Activated T-cell treated with anti-CD3 and anti-CD28 coated beads, Interleukin-2, amount 50 U/mL, for 72 hours (primary cell): ENCODE measurements at regions not wholly inside any gene's neighbourhood (a gene's known extent, or its start where the extent isn't known, plus 50 kb on each side); places are given as distances from the start of the nearest gene placed in this dataset.
"Not testable (repeated sequence)": the region's sequence is repeated elsewhere in the genome, so short reads cannot be mapped to it uniquely, and the experiment has no call there.

Source experiments
- ATAC-seq, 2 donors: fragments of 150-1000 bp; cut with Tn5 transposase; replicated peaks in 1 of 2; 2 replicates each; pipeline ENCODE4 v1.10.0; 2021; ENCODE audit warnings: moderate library complexity in 2 of 2, mild to moderate bottlenecking in 1 of 2
- DNase-seq, 2 donors: peaks; one replicate each; pipeline ENCODE4 v3.0.0; 2021 to 2022; ENCODE audit warnings: mixed read lengths in 1 of 2
- H3K27ac Mint-ChIP-seq: one replicate; pipeline ENCODE4 v1.8.0; 2022; ENCODE audit warnings: mild to moderate bottlenecking, moderate library complexity, mixed read lengths
- H3K27me3 Mint-ChIP-seq: one replicate; pipeline ENCODE4 v1.8.0; 2022; ENCODE audit warnings: low read depth, mixed read lengths
- H3K36me3 Mint-ChIP-seq, 2 donors: one replicate each; pipeline ENCODE4 v1.8.0; 2022; ENCODE audit warnings: mixed read lengths in 2 of 2, mild to moderate bottlenecking in 1 of 2; ENCODE audit not compliant: insufficient read depth in 2 of 2
- H3K4me1 Mint-ChIP-seq: one replicate; pipeline ENCODE4 v1.8.0; 2022; ENCODE audit warnings: low read depth, mixed read lengths
- H3K4me3 Mint-ChIP-seq, 2 donors: one replicate each; pipeline ENCODE4 v1.8.0; 2022; ENCODE audit warnings: mild to moderate bottlenecking in 2 of 2, mixed read lengths in 2 of 2, moderate library complexity in 2 of 2
- H3K9me3 Mint-ChIP-seq, 2 donors: one replicate each; pipeline ENCODE4 v1.8.0; 2022; ENCODE audit warnings: mixed read lengths in 2 of 2

- no peak for DNase-seq
- ATAC-seq = no peak
- H3K36me3 Mint-ChIP-seq = no peaks in the 10 kb centered on the region
Observed at GRCh38 chr6:6734479-6735465, 146.3 kb downstream of the LY86 start.

DNA sequence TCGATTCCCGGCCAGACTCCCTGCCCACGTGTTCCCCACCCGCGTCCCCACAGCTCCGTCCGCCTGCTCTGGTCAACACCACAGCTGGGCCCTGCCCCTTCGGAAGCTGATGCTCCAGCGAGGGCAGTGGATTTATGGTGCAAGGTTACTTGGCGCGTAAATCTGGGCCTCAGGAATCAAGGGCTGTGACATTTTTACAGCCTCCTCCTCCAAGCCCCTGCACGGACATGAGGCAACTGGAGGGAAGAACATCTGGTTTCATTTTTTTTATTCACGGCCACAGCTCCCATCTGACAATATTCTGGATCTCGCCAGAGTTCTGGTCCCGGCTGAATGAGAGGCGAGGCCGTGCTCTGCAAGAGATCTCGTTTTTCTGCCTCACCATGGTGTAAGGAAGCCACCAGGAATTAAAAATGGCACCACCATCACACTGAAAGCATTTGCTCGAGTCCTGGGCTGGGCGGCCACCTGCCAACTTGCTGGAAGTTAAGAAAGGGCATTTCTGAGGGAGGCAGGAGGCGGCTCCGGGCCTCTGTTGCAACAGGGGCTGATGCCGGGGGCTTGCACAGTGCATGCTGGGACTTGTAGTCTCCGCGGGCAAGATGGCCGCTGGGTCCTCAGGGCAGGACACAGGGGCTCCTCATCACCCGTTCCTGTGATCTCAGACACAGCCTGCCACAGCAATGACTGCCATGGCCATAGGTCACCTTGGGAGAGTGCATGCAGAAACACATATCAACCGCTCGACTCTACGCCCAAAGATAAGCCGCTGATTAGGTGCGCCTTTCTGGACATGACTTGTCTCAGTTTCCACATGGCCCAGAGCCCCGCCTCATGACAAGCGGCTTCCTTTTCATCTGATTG, 148.5 kb downstream of the LY86 start:
- ATAC-seq = peak in 1 of 2 donors; percentile 39
- H3K27me3 Mint-ChIP-seq = peaks cover 40% of the 10 kb centered on the region
- H3K4me3 Mint-ChIP-seq = peak overlapping the region in 1 of 2 donors; percentile 9

More at GRCh38 chr6:6734479-6735465, 146.3 kb downstream of the LY86 start:
- no peak overlapping the region for H3K27ac Mint-ChIP-seq
- peaks cover 46% of the 10 kb centered on the region for H3K27me3 Mint-ChIP-seq
- no peak overlapping the region for H3K4me3 Mint-ChIP-seq
- no peaks in the 10 kb centered on the region for H3K9me3 Mint-ChIP-seq
- peaks cover 8% of the 10 kb centered on the region for H3K4me1 Mint-ChIP-seq

GRCh38 chr6:6737671-6738070, 149.2 kb downstream of the LY86 start:
- Mint-ChIP-seq H3K4me3 (no peak overlapping the region), H3K9me3 (no peaks in the 10 kb centered on the region), H3K36me3 (no peaks in the 10 kb centered on the region), H3K27me3 (peaks cover 40% of the 10 kb centered on the region), H3K4me1 (no peaks in the 10 kb centered on the region), H3K27ac (no peak overlapping the region)
- DNase-seq (no peak), ATAC-seq (no peak)

More for the DNA sequence above, 148.5 kb downstream of the LY86 start:
- H3K36me3 Mint-ChIP-seq = no peaks in the 10 kb centered on the region
- no peaks in the 10 kb centered on the region for H3K9me3 Mint-ChIP-seq
- H3K4me1 Mint-ChIP-seq = no peaks in the 10 kb centered on the region
- no peak for DNase-seq
- no peak overlapping the region for H3K27ac Mint-ChIP-seq

DNA sequence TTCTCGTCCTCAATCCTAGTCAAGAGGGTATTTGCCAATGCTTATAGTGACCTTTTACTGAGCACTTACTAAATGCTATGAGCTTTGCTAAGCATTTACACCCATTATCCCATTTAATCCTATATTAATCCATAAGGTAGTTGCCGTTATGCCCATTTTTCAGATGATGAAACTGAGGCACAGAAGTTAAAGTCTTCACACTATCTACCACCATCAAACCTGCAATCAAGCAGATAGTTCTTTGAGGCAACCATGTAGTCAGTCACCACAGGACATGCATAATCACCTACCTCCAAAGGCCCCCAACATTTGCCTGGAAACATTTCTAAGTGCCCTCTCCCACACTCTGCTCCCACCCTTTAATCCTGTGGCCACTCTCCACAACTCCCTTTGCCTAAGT, 149.6 kb downstream of the LY86 start:
- peaks cover 40% of the 10 kb centered on the region for H3K27me3 Mint-ChIP-seq
- no peaks in the 10 kb centered on the region for H3K9me3 Mint-ChIP-seq
- H3K4me3 Mint-ChIP-seq = no peak overlapping the region
- DNase-seq (no peak), ATAC-seq (no peak)
- no peaks in the 10 kb centered on the region for H3K4me1 Mint-ChIP-seq
- H3K36me3 Mint-ChIP-seq = no peaks in the 10 kb centered on the region
- H3K27ac Mint-ChIP-seq = no peak overlapping the region

GRCh38 chr6:6738922-6739716, 150.6 kb downstream of the LY86 start:
- Mint-ChIP-seq H3K9me3 (no peaks in the 10 kb centered on the region), H3K36me3 (no peaks in the 10 kb centered on the region), H3K4me1 (no peaks in the 10 kb centered on the region), H3K27me3 (peaks cover 34% of the 10 kb centered on the region), H3K27ac (no peak overlapping the region), H3K4me3 (no peak overlapping the region)
- no peak for ATAC-seq
- no peak for DNase-seq

DNA sequence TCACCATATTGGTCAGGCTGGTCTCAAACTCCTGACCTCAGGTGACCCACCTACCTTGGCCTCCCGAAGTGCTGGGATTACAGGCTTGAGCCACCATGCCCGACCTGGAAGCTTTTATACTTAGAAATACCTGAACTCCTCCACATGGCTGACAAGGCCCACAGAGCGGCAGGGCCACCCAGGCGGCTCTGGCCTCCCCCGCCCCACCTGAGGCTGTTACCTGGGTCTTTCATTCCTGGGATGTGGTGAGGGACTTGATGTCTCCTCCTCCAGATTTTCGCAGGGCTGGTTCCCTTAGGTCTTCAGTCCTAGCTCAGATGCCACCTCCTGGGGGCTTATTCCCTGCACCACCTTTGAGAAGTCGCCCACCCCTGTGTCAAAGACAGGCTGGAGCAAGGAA, 152.1 kb downstream of the LY86 start:
- DNase-seq (no peak), ATAC-seq (no peak)
- no peaks in the 10 kb centered on the region for H3K4me1 Mint-ChIP-seq
- no peaks in the 10 kb centered on the region for H3K9me3 Mint-ChIP-seq
- no peak overlapping the region for H3K27ac Mint-ChIP-seq
- no peak overlapping the region for H3K4me3 Mint-ChIP-seq
- no peaks in the 10 kb centered on the region for H3K36me3 Mint-ChIP-seq
- H3K27me3 Mint-ChIP-seq = peaks cover 33% of the 10 kb centered on the region

DNA sequence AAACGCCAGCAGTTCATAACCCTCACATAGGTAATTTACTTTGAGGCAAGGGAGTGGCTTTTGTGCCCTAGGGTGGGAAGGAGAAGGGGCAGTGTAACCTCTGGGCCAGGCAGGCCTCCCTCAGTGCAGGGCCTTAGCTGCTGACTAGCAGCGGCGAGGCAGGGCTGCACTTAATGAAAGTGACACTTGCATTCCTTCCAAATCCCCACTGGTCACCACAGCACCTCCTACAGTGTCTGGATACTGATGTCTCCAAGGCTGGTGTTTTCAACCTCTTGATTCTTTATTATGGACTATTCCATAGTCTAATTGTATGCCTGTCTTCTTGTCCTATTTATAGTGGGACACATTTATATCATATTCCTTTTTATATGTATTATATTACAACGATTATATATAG, 152.7 kb downstream of the LY86 start:
- peaks cover 28% of the 10 kb centered on the region for H3K27me3 Mint-ChIP-seq
- ATAC-seq = no peak

DNA sequence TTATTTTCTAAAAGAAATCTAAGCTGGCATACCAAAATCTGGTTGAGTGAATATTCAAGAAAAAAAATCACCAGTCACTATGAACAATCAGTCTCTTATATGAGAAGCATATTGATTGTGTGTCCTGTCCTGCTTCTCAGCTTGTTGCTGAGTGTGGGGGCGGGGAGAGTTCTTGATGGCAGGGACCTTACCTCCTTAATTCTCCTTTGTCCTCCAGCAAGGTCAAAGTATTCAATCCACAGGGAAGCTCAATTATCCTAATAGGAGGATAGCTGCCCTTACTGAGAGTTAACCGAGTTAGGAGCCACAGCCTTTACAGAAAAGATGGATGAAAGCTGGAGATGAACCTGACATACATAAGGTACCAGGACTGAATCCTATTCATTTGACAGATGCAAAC, 154.0 kb downstream of the LY86 start:
- Mint-ChIP-seq H3K27ac (no peak overlapping the region), H3K4me3 (no peak overlapping the region), H3K27me3 (peaks cover 24% of the 10 kb centered on the region), H3K9me3 (no peaks in the 10 kb centered on the region), H3K36me3 (no peaks in the 10 kb centered on the region), H3K4me1 (no peaks in the 10 kb centered on the region)
- no peak for DNase-seq
- no peak for ATAC-seq

More for the DNA sequence above, 152.7 kb downstream of the LY86 start:
- Mint-ChIP-seq H3K36me3 (no peaks in the 10 kb centered on the region), H3K4me3 (no peak overlapping the region), H3K4me1 (no peaks in the 10 kb centered on the region), H3K27ac (no peak overlapping the region), H3K9me3 (no peaks in the 10 kb centered on the region)
- no peak for DNase-seq

DNA sequence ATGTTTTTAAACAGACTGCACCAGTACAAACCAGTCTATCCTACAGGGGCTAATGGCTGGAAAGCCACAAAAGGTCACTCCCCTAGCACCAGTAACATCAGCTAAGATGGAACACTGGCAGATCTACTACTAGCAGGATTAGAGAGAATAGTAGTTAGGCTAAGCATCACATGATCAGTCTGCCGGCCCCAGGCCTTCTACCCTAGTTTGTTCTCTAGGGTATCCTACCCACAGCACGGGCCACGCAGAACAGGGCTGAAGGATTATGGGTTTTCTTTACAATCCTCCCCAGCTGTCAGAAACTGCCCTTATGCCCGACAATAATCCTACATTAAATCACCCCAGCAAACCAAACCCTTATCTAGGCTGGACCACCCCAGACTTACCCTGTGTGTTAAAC, 156.0 kb downstream of the LY86 start:
- peaks cover 2% of the 10 kb centered on the region for H3K4me1 Mint-ChIP-seq
- ATAC-seq = no peak
- H3K9me3 Mint-ChIP-seq = no peaks in the 10 kb centered on the region
- H3K36me3 Mint-ChIP-seq = no peaks in the 10 kb centered on the region
- H3K27me3 Mint-ChIP-seq = peaks cover 4% of the 10 kb centered on the region
- no peak overlapping the region for H3K27ac Mint-ChIP-seq
- no peak overlapping the region for H3K4me3 Mint-ChIP-seq
- no peak for DNase-seq

- H3K27ac Mint-ChIP-seq, DNase-seq, H3K36me3 Mint-ChIP-seq, H3K4me3 Mint-ChIP-seq, ATAC-seq, H3K9me3 Mint-ChIP-seq, H3K27me3 Mint-ChIP-seq: not testable (repeated sequence)
- peaks cover 13% of the 10 kb centered on the region for H3K4me1 Mint-ChIP-seq
Observed at GRCh38 chr6:6745637-6746332, 157.3 kb downstream of the LY86 start.

DNA sequence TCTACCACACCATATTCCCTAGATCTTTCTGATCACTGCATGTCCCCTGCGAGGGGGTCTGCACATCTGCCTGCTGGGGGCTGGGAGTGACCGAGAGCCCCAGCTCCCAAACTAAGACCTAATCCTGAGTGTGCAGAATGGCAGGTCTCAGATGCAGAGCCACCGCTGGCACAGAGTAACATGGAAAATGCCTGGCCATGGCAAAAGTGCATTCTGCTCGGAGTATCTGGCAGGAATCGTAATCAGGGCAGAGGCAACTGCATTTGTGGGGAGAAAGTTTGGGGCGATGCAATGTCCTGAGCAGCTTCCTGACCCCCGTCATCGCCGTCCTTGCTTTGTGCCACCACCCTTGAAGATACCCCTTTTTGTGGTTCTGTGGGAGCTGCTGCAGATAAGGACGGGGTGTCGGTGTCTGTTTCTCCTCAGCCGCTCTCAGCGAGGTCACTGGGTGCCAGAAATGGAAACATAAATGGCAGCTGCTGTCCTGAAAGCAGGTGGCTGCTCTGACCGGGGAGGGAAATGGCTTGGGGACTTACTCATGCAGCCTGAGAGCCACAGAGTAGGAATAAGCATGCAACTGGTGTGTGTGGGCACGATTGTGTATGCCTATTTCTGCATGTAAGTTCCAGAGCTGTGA, 157.9 kb downstream of the LY86 start:
- Mint-ChIP-seq H3K4me1 (peaks cover 20% of the 10 kb centered on the region), H3K36me3 (no peaks in the 10 kb centered on the region), H3K27ac (no peak overlapping the region), H3K4me3 (no peak overlapping the region), H3K9me3 (no peaks in the 10 kb centered on the region), H3K27me3 (no peaks in the 10 kb centered on the region)
- no peak for ATAC-seq
- no peak for DNase-seq

DNA sequence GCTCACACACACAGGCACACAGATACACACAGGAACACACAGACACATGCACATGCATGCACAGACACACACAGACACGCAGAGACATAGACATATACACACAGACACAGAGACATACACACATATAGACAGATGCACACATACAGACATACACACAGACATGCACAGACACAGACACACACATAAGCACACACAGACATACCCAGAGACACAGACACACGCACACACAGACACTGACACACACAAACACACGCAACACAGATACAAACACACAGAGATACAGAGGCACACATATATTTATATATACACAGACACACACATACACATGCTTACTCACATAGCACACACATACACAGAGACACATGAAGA, 158.4 kb downstream of the LY86 start:
- H3K4me3 Mint-ChIP-seq = no peak overlapping the region
- H3K4me1 Mint-ChIP-seq = peaks cover 25% of the 10 kb centered on the region
- H3K27me3 Mint-ChIP-seq = no peaks in the 10 kb centered on the region
- ATAC-seq (no peak), DNase-seq (no peak)
- H3K36me3 Mint-ChIP-seq = no peaks in the 10 kb centered on the region
- no peak overlapping the region for H3K27ac Mint-ChIP-seq
- no peaks in the 10 kb centered on the region for H3K9me3 Mint-ChIP-seq
